ENCODE measurements at regions not wholly inside any gene's neighbourhood (a gene's known extent, or its start where the extent isn't known, plus 50 kb on each side); places are given as distances from the start of the nearest gene placed in this dataset.
"Not testable (repeated sequence)": the region's sequence is repeated elsewhere in the genome, so short reads cannot be mapped to it uniquely, and the experiment has no call there.

- intact Hi-C loops (cut with DNase I) = no loop called here
- peak in 41 of 42 donors; percentile 15 to 90 (median 59) for DNase-seq
Observed at GRCh38 chr1:185528084-185528676, 206.0 kb upstream of the HMCN1 start.

DNA sequence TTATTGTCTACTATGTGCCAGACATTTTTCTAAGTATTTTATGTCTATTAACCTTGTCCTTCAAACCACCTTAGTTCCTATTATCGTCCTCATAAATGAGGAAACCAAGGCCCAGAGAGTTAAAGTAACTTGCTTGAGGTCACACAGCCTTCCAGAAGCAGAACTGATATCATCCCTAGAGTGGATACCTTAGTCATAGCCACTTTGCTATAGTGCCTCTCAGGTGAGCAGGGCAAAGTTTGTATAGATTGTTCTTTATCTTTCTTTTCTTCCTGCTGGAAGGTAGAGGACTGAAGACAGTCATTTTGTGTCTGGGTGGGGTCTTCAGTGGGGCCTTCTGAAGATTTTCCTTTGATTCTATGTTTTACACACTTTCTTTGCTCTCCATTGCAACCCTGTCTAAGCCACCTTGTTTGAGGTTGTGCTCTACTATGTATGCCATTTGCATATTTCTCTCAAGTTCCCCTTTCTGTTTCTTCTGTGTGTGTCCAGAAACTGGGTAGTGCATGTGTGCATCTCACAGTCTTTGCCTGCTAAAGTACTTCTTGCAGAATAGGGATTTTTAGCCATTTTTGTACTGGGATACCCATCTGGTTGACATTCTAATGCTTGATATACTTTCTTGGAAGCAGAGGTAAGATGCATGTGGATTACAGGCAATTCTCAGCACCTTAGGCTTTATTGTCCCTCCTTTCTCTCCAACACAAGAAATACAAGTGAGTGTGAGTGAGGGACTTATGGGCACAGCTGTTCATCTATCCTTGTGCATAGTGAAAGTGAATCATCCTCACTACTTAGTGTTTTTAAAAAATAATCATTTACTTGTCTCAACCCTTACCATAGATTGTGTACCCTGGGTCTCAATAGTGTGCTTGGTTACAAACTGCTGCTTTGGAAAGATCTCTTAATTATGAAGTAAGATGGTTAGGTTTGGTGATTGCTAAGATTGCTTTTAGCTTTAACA is 207.6 kb upstream of the HMCN1 start:
- no peak for DNase-seq
- intact Hi-C loops (cut with DNase I) = no loop called here

DNA sequence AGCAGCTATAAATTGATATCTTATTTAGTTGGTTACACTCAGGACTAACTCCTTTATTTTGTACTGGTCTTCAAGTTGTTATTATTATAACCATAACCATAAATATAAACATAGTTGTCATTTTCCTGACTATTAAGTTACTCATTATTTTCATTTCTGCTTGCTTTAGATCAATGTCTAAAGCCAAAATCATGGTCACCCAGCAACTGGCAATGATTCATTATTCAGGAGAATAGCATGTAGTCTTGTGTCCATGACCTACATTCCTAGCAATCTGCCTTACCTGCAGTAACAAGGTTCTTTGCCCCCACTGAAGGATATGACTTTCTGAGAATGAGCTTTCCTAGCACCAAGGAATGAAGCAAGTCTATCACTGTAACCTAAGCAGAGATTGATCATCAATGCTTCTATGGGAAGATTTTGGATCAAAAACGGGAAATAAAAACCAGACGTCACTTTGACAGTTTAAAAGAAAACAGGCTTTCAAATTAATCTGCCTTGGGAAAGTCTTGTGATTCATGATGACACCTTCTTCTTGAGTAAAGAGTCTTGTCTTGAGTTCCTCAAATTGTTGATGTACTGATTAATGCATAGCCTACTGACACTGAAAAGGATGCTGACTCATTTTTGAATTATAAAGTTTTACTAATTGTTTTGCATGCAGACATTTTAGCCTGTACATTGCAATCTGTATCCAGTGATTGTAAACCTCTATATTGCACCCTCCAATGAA is 203.3 kb upstream of the IVNS1ABP start:
- intact Hi-C loops (cut with DNase I) = no loop called here
- no peak for DNase-seq

DNA sequence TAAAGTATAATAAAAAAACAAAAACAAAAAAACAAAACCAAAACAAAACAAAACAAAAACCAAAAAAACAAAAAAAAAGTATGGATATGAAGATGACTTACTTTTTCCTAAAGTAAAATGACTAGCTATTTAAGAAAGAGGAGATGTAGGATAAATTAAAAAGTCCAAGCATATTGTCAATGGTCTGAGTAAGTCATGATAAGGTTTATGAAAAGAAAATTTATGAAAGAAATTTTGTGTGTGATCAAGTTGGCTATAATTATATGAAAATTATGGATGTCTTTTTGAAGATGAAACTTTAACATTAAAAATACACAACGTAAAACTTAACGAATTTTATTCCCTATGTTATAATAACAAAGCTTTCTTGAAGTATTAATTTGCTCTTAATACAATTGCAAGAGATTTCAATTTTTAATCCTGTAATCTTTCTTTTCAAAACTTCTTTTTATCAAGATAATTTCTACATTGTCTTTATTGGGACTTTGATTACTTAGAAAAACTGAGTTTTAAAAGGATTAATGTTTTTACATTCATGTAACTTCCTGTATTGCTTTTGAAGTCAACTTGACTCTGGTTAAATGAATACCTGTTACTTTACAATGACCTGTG is 200.9 kb upstream of the IVNS1ABP start:
- DNase-seq = no peak
- intact Hi-C loops (cut with DNase I) = no loop called here

GRCh38 chr1:185517301-185517700 is 200.3 kb upstream of the IVNS1ABP start:
- DNase-seq; intact Hi-C loops (cut with DNase I): not testable (repeated sequence)

GRCh38 chr1:185515696-185516095 is 198.7 kb upstream of the IVNS1ABP start:
- DNase-seq = no peak
- intact Hi-C loops (cut with DNase I) = no loop called here

DNA sequence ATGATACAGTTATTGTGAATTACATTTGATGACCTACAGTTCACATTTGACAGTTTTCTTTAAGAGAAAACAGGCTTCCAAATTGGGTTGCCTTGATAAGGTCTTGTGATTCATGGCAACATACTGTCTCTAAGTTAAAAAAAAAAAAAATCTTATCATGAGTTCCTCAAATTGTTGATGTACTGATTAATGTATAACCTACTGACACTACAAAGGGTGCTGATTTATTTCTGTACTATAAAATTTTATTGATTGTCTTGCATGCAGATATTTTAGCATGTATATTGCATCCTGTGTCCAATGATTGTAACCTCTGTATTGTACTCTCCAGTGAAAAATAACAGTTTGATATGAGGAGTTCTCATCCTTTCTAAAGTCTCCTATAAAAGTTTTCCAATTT is 197.3 kb upstream of the IVNS1ABP start:
- DNase-seq = no peak
- intact Hi-C loops (cut with DNase I) = no loop called here

GRCh38 chr1:185512442-185512841 is 195.4 kb upstream of the IVNS1ABP start:
- no peak for DNase-seq
- intact Hi-C loops (cut with DNase I) = no loop called here

GRCh38 chr1:185501099-185501498 is 184.1 kb upstream of the IVNS1ABP start:
- no peak for DNase-seq
- intact Hi-C loops (cut with DNase I) = no loop called here

- intact Hi-C loops (cut with DNase I) = no loop called here
- DNase-seq = no peak
Observed at GRCh38 chr1:185500001-185500626, 183.1 kb upstream of the IVNS1ABP start.

DNA sequence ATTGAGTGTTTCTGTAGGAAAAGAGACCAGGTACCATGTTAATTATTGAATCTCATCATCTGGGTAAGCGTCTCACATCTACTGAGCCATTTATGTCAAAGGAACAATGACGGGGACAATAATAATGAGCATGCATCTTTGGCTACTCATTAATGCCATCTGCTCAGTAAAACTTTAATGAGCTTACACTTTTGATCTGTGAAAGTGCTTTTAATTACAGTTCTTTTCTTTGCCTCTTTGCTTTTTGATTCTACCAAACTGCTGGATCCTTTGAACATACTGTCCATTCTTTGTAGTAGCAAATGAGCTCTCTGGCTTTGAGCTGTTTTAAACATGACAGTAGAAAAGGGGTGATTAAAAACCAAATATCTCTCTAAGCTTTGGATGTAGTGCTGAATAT is 181.2 kb upstream of the IVNS1ABP start:
- intact Hi-C loops (cut with DNase I) = no loop called here
- DNase-seq = no peak

DNA sequence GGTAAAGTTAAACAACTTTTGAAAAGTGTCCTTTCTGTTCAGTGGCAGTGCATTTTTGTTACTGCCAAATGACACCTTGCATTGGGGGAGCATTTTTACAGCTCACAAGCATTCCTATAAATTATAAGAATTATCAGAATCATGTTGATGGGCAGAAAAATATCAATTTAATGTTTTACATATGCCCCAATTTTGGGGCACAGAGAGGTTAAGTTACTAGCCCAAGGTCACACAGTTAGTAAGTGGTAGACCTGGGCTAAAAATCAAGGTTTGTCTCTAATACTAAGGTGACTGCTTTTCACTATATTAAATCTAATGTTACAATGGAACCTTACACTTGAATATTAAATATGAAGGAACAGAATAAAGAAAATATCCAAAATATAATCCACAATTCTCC is 180.1 kb upstream of the IVNS1ABP start:
- intact Hi-C loops (cut with DNase I) = no loop called here
- DNase-seq = no peak

GRCh38 chr1:185495898-185496297 is 178.9 kb upstream of the IVNS1ABP start:
- intact Hi-C loops (cut with DNase I) = no loop called here
- DNase-seq = no peak

DNA sequence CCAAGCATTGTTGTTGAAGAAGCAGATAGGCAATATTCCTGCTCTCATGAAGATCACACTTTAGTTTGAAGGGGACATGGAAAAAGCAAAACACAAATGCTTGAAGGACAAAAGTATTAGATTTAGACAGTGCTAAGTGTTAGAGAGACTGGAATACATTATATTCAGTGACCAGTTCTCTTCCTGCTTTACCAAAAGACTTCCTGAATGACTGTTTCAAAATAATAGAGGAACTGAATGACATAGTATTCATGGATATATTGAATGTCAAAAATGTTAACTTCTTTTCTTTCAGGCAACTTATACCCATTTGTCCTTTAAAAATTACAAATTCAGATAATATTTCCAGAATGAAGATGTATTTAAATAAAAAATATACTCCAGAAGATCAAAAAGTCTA is 178.0 kb upstream of the IVNS1ABP start:
- DNase-seq = no peak
- intact Hi-C loops (cut with DNase I) = no loop called here

- no peak for DNase-seq
- intact Hi-C loops (cut with DNase I) = no loop called here
Observed at GRCh38 chr1:185492089-185492825, 175.2 kb upstream of the IVNS1ABP start.

GRCh38 chr1:185491604-185492003 is 174.6 kb upstream of the IVNS1ABP start:
- no peak for DNase-seq
- intact Hi-C loops (cut with DNase I) = no loop called here

DNA sequence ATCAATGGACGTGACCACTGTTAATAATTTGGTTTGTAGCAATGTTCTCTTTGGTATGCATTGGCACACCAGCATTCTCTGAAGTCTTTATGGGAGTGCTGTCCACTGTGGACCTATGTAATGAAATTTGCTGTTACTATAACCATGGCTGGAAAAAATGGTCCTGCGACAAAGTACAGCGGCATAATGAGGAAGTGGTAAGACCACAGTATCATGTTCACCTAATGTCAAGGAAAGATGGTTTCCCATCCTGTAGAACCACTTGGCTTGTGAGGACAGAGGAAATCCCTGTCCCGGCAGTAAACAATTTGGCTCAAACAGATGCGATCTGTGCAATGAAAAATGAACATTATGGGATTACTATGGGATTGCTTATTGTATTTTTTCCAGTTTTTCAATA is 173.9 kb upstream of the IVNS1ABP start:
- no peak for DNase-seq
- intact Hi-C loops (cut with DNase I) = no loop called here

DNA sequence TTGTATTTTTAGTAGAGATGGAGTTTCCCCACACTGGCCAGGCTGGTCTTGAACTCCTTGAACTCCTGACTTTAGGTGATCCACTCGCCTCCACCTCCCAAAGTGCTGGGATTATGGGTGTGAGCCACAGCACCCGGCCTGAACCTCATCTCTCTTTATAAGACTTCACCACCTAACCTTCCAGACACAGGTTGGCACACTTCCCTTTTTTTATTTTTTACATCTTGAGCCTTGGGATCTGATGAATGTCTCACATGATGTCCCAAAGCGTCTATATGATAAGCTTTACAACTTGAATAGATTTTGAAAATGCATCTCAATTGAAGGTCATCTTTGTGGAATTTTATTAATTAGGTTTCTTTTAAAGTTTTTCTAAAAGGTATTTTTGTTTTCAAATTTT is 172.4 kb upstream of the IVNS1ABP start:
- no peak for DNase-seq
- intact Hi-C loops (cut with DNase I) = no loop called here

DNA sequence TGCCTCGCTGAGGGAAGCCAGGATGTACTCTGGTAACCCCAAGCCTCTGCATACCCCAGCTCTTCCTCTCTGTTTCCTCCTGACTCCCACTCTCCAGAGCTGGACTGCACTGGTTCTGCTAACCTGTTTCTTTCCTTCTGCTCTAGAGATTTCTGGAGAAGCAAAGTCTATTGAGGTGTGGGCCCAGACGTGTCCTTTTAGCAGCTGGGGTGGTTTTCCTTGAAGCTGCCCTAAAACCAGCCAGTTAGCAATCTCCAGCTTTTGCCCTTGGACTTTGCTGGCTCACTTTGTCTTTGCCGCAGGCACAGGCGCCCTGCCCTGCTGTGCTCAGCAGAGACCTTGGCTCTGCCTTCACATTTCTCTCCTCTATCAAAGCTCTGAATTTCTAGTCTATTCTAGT is 171.8 kb upstream of the IVNS1ABP start:
- intact Hi-C loops (cut with DNase I) = no loop called here
- DNase-seq = no peak
